PC-9 (cell line): ENCODE measurements at regions not wholly inside any gene's neighbourhood (a gene's known extent, or its start where the extent isn't known, plus 50 kb on each side); places are given as distances from the start of the nearest gene placed in this dataset.

Experiments used
- CTCF ChIP-seq: fragments of 200-600 bp; sonication (generic); conservative IDR thresholded peaks from 2 replicates; pipeline ENCODE4 v1.6.1; 2017; ENCODE audit warnings: mixed run types, antibody characterized with exemption, mild to moderate bottlenecking, moderate library complexity
- EZH2 ChIP-seq: fragments of 200-600 bp; sonication (generic); IDR thresholded peaks from 2 replicates; pipeline ENCODE4 v1.8.0; 2017; ENCODE audit warnings: antibody characterized with exemption, low read depth

GRCh38 chr5:119928974-119929373 lies 299.6 kb downstream of the FAM170A start:
- TF ChIP-seq CTCF (no peak), EZH2 (no peak)
